H1 (cell line): ENCODE measurements at regions not wholly inside any gene's neighbourhood (a gene's known extent, or its start where the extent isn't known, plus 50 kb on each side); places are given as distances from the start of the nearest gene placed in this dataset.

Source experiments
- BACH1 ChIP-seq: IDR thresholded peaks from 2 replicates; pipeline ENCODE4 v1.6.1; 2012; ENCODE audit warnings: low read length, improper control_type of control experiment
- CTCF ChIP-seq, 3 experiments: IDR thresholded peaks; 1 replicate in 2 of 3; 2 replicates in 1 of 3; pipeline versions ENCODE4 v1.5.1 to v1.6.1; 2011; ENCODE audit warnings: low read length in 3 of 3, mild to moderate bottlenecking in 3 of 3, inconsistent platforms in 2 of 3, low read depth in 1 of 3, moderate library complexity in 1 of 3; ENCODE audit not compliant: insufficient read depth in 1 of 3; ENCODE audit errors: control extremely low read depth in 1 of 3
- EGR1 ChIP-seq: IDR thresholded peaks from 2 replicates; pipeline ENCODE4 v1.6.1; 2011; ENCODE audit warnings: low read depth, low read length, borderline replicate concordance
- GABPA ChIP-seq: IDR thresholded peaks from 2 replicates; pipeline ENCODE4 v1.6.1; 2011; ENCODE audit warnings: mild to moderate bottlenecking, low read length, moderate library complexity, borderline replicate concordance; ENCODE audit not compliant: insufficient read depth
- POLR2A ChIP-seq, 2 experiments: IDR thresholded peaks; 1 replicate in 1 of 2; 2 replicates in 1 of 2; pipeline ENCODE4 v1.6.1; 2011; ENCODE audit warnings: low read depth in 2 of 2, low read length in 2 of 2, mild to moderate bottlenecking in 2 of 2; ENCODE audit errors: control extremely low read depth in 1 of 2
- POLR2AphosphoS5 ChIP-seq: IDR thresholded peaks from 2 replicates; pipeline ENCODE4 v1.6.1; 2011; ENCODE audit warnings: low read depth, low read length
- SRF ChIP-seq: IDR thresholded peaks from 2 replicates; pipeline ENCODE4 v1.6.1; 2011; ENCODE audit warnings: mild to moderate bottlenecking, low read depth, low read length, moderate library complexity

- TF ChIP-seq CTCF (IDR thresholded peaks at IDR 0.05; ENCODE audit: control extremely low read depth in 1 of 3, insufficient read depth in 1 of 3, low read depth in 1 of 3, low read length in 3 of 3) (no peak), EGR1 (no peak), POLR2AphosphoS5 (no peak), SRF (no peak), POLR2A (IDR thresholded peaks at IDR 0.05; ENCODE audit: control extremely low read depth in 1 of 2, low read depth in 2 of 2, low read length in 2 of 2) (no peak), GABPA (no peak), BACH1 (no peak)
These were observed 207.4 kb upstream of the IGF1R start for GRCh38 chr15:98440917-98441316.
